ENCODE measurements at regions not wholly inside any gene's neighbourhood (a gene's known extent, or its start where the extent isn't known, plus 50 kb on each side); places are given as distances from the start of the nearest gene placed in this dataset.

- no peak for DNase-seq (ENCODE audit: low read depth)
Measured at GRCh38 chr7:41039981-41040380, 662.9 kb downstream of the INHBA start.

GRCh38 chr7:41039386-41039953 is 663.4 kb downstream of the INHBA start:
- no peak for DNase-seq (ENCODE audit: low read depth)

- no peak for DNase-seq (ENCODE audit: low read depth)
Measured at GRCh38 chr7:41038211-41038610, 664.7 kb downstream of the INHBA start.

- no peak for DNase-seq (ENCODE audit: low read depth)
Measured at GRCh38 chr7:41037691-41038090, 665.2 kb downstream of the INHBA start.

GRCh38 chr7:41035794-41036193 is 667.1 kb downstream of the INHBA start:
- DNase-seq (ENCODE audit: low read depth) = no peak

GRCh38 chr7:41033500-41033899 is 669.4 kb downstream of the INHBA start:
- no peak for DNase-seq (ENCODE audit: low read depth)

GRCh38 chr7:41030673-41031072 is 672.2 kb downstream of the INHBA start:
- DNase-seq (ENCODE audit: low read depth) = no peak

- peak; percentile 48 for DNase-seq (ENCODE audit: low read depth)
Measured at GRCh38 chr7:41029072-41029499, 673.8 kb downstream of the INHBA start.

- no peak for DNase-seq (ENCODE audit: low read depth)
Measured at GRCh38 chr7:41028580-41028979, 674.3 kb downstream of the INHBA start.

- peak; percentile 100 for DNase-seq (ENCODE audit: low read depth)
Measured at GRCh38 chr7:41027428-41028115, 675.3 kb downstream of the INHBA start.

GRCh38 chr7:41024126-41024525 is 678.8 kb downstream of the INHBA start:
- DNase-seq (ENCODE audit: low read depth) = no peak

- no peak for DNase-seq (ENCODE audit: low read depth)
Measured at GRCh38 chr7:41020056-41020455, 682.8 kb downstream of the INHBA start.

GRCh38 chr7:41013117-41013516 is 689.8 kb downstream of the INHBA start:
- DNase-seq (ENCODE audit: low read depth) = no peak

GRCh38 chr7:41012041-41012440 is 690.8 kb downstream of the INHBA start:
- no peak for DNase-seq (ENCODE audit: low read depth)

- no peak for DNase-seq (ENCODE audit: low read depth)
Measured at GRCh38 chr7:41010967-41011366, 691.9 kb downstream of the INHBA start.

GRCh38 chr7:41010418-41010817 is 692.5 kb downstream of the INHBA start:
- peak; percentile 53 for DNase-seq (ENCODE audit: low read depth)

- no peak for DNase-seq (ENCODE audit: low read depth)
Measured at GRCh38 chr7:41007811-41008210, 695.1 kb downstream of the INHBA start.

- DNase-seq (ENCODE audit: low read depth) = no peak
Measured at GRCh38 chr7:41007351-41007751, 695.5 kb downstream of the INHBA start.

- DNase-seq (ENCODE audit: low read depth) = no peak
Measured at GRCh38 chr7:41006306-41006995, 696.4 kb downstream of the INHBA start.

- DNase-seq (ENCODE audit: low read depth) = no peak
Measured at GRCh38 chr7:41005374-41005901, 697.5 kb downstream of the INHBA start.

GRCh38 chr7:41003977-41004376 is 698.9 kb downstream of the INHBA start:
- no peak for DNase-seq (ENCODE audit: low read depth)

GRCh38 chr7:41003611-41003940 is 699.3 kb downstream of the INHBA start:
- no peak for DNase-seq (ENCODE audit: low read depth)
